Hepatocyte (in vitro differentiated cells): ENCODE measurements at regions not wholly inside any gene's neighbourhood (a gene's known extent, or its start where the extent isn't known, plus 50 kb on each side); places are given as distances from the start of the nearest gene placed in this dataset.

ENCODE experiments used
- EZH2 ChIP-seq: fragments of 200-600 bp; sonication (generic); IDR thresholded peaks from 2 replicates; pipeline ENCODE4 v1.6.1; 2016; ENCODE audit warnings: antibody characterized with exemption, mild to moderate bottlenecking, borderline replicate concordance
- TF ChIP-seq, protein P1 (sequence below): fragments of 200-600 bp; sonication (generic); IDR thresholded peaks from 2 replicates; pipeline ENCODE4 v1.5.1; 2016; ENCODE audit warnings: antibody characterized with exemption, mild to moderate bottlenecking; ENCODE audit not compliant: poor library complexity

DNA sequence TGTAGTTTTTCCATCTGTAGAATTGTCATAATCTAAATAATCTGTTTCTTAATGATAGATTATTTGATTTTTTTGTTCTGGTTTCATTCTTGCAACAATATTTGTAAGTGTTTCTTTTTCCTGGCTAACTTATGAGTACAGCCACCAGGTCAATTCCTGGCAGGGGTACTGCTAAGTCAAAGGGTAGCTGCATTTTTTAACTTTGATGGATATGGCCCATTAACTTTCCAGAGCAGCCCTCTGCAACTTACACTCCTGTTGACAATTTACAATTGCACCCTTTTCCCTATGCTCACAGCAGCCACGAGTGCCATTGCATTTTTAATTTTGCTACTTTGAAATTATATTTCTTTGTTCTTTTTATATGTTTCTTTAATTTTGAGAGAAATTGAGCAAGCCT lies 209.3 kb upstream of the CST7 start:
- TF ChIP-seq, protein P1, sequence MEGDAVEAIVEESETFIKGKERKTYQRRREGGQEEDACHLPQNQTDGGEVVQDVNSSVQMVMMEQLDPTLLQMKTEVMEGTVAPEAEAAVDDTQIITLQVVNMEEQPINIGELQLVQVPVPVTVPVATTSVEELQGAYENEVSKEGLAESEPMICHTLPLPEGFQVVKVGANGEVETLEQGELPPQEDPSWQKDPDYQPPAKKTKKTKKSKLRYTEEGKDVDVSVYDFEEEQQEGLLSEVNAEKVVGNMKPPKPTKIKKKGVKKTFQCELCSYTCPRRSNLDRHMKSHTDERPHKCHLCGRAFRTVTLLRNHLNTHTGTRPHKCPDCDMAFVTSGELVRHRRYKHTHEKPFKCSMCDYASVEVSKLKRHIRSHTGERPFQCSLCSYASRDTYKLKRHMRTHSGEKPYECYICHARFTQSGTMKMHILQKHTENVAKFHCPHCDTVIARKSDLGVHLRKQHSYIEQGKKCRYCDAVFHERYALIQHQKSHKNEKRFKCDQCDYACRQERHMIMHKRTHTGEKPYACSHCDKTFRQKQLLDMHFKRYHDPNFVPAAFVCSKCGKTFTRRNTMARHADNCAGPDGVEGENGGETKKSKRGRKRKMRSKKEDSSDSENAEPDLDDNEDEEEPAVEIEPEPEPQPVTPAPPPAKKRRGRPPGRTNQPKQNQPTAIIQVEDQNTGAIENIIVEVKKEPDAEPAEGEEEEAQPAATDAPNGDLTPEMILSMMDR: no peak
- TF ChIP-seq EZH2: no peak
